ENCODE measurements at regions not wholly inside any gene's neighbourhood (a gene's known extent, or its start where the extent isn't known, plus 50 kb on each side); places are given as distances from the start of the nearest gene placed in this dataset.

DNA sequence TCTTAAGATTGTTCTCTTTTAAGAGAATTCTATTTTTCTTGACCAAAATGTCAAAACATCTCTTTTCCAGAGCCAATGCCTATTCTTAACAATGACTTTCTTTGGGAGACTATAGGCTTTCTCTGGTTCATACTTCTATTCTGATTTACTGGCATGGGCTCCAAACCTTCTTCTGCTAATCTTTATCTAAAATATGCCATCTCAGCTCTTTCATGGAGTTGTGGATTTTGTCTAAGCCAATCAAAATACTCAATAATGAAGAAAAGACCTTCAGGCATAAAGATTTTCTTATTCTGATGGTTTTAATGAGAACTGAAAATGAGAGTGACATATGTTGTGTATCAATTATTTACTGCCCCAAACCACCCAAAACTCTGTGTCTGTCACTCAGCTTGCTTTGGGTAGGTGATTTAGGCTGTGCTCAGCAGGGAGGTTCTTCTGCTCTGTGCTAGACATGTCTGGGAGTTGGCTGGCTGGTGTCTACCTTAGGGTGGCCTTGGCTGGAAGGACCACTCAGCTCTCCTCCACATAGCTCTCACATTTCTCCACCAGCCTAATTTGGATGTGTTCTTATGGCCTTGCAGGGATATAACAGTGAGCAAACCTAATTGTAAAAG lies 270.8 kb downstream of the PRDM2 start:
- Histone ChIP-seq H3K4me1 (ENCODE audit: control insufficient read depth in 1 of 2, low read depth in 2 of 2) (no peaks in the 10 kb centered on the region), H3K9me3 (peaks cover 4% of the 10 kb centered on the region)
- no peak for ATAC-seq (ENCODE audit: insufficient number of reproducible peaks, low FRiP score, low read depth)

DNA sequence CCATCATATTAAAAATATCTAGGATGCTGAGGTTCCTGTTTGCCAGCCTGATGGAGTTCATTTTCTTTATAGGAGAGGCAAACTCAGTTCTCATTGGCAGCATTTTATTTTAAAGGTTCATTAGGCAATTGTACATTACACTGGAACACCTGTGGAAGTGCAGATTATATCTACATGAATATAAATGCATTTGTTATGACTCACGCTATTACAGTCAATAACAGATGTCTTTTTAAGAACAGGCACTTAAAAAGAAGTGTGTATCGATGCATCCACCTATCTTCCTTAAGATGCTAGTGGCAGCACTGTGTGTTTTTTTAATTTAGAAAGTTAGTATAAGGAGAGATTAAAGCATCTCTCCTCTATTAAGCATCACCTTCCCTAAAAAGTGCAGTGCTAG lies 276.5 kb downstream of the PRDM2 start:
- Histone ChIP-seq H3K4me1 (ENCODE audit: control insufficient read depth in 1 of 2, low read depth in 2 of 2) (no peaks in the 10 kb centered on the region), H3K4me3 (no peak overlapping the region), H3K9me3 (no peaks in the 10 kb centered on the region), H3K36me3 (no peaks in the 10 kb centered on the region), H3K27me3 (replicated peaks; ENCODE audit: insufficient read depth) (no peaks in the 10 kb centered on the region), H3K27ac (no peak overlapping the region)
- ATAC-seq (ENCODE audit: insufficient number of reproducible peaks, low FRiP score, low read depth): no peak
- TF ChIP-seq, protein P1, sequence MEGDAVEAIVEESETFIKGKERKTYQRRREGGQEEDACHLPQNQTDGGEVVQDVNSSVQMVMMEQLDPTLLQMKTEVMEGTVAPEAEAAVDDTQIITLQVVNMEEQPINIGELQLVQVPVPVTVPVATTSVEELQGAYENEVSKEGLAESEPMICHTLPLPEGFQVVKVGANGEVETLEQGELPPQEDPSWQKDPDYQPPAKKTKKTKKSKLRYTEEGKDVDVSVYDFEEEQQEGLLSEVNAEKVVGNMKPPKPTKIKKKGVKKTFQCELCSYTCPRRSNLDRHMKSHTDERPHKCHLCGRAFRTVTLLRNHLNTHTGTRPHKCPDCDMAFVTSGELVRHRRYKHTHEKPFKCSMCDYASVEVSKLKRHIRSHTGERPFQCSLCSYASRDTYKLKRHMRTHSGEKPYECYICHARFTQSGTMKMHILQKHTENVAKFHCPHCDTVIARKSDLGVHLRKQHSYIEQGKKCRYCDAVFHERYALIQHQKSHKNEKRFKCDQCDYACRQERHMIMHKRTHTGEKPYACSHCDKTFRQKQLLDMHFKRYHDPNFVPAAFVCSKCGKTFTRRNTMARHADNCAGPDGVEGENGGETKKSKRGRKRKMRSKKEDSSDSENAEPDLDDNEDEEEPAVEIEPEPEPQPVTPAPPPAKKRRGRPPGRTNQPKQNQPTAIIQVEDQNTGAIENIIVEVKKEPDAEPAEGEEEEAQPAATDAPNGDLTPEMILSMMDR (IDR thresholded peaks at IDR 0.05): no peak
- DNase-seq (ENCODE audit: low spot score): no peak

More for the DNA sequence above, 270.8 kb downstream of the PRDM2 start:
- H3K4me3 ChIP-seq: no peak overlapping the region
- TF ChIP-seq, protein P1 (IDR thresholded peaks at IDR 0.05): no peak
- no peaks in the 10 kb centered on the region for H3K27me3 ChIP-seq (replicated peaks; ENCODE audit: insufficient read depth)
- H3K27ac ChIP-seq: no peak overlapping the region
- DNase-seq (ENCODE audit: low spot score): no peak
- H3K36me3 ChIP-seq: no peaks in the 10 kb centered on the region

GRCh38 chr1:13981142-13981541 lies 281.2 kb downstream of the PRDM2 start:
- H3K27ac ChIP-seq: no peak overlapping the region
- DNase-seq (ENCODE audit: low spot score) (no peak), ATAC-seq (ENCODE audit: insufficient number of reproducible peaks, low FRiP score, low read depth) (no peak)
- no peaks in the 10 kb centered on the region for H3K27me3 ChIP-seq (replicated peaks; ENCODE audit: insufficient read depth)
- H3K4me3 ChIP-seq: no peak overlapping the region
- H3K4me1 ChIP-seq (ENCODE audit: control insufficient read depth in 1 of 2, low read depth in 2 of 2): no peaks in the 10 kb centered on the region
- TF ChIP-seq, protein P1 (IDR thresholded peaks at IDR 0.05): no peak
- H3K36me3 ChIP-seq: no peaks in the 10 kb centered on the region
- H3K9me3 ChIP-seq: no peaks in the 10 kb centered on the region

- Histone ChIP-seq H3K27ac (no peak overlapping the region), H3K36me3 (no peaks in the 10 kb centered on the region), H3K27me3 (replicated peaks; ENCODE audit: insufficient read depth) (no peaks in the 10 kb centered on the region), H3K9me3 (no peaks in the 10 kb centered on the region), H3K4me3 (no peak overlapping the region), H3K4me1 (ENCODE audit: control insufficient read depth in 1 of 2, low read depth in 2 of 2) (no peaks in the 10 kb centered on the region)
- TF ChIP-seq, protein P1 (IDR thresholded peaks at IDR 0.05): no peak
- DNase-seq (ENCODE audit: low spot score): no peak
- no peak for ATAC-seq (ENCODE audit: insufficient number of reproducible peaks, low FRiP score, low read depth)
Observed at GRCh38 chr1:13983393-13983792, 283.4 kb downstream of the PRDM2 start.

- H3K27me3 ChIP-seq (replicated peaks; ENCODE audit: insufficient read depth): no peaks in the 10 kb centered on the region
- H3K36me3 ChIP-seq: no peaks in the 10 kb centered on the region
- no peaks in the 10 kb centered on the region for H3K4me1 ChIP-seq (ENCODE audit: control insufficient read depth in 1 of 2, low read depth in 2 of 2)
- H3K9me3 ChIP-seq: no peaks in the 10 kb centered on the region
- no peak overlapping the region for H3K27ac ChIP-seq
- no peak overlapping the region for H3K4me3 ChIP-seq
- TF ChIP-seq, protein P1 (IDR thresholded peaks at IDR 0.05): no peak
- DNase-seq (ENCODE audit: low spot score): no peak
- no peak for ATAC-seq (ENCODE audit: insufficient number of reproducible peaks, low FRiP score, low read depth)
Observed at GRCh38 chr1:13990939-13991338, 291.0 kb downstream of the PRDM2 start.
